ENCODE measurements at regions not wholly inside any gene's neighbourhood (a gene's known extent, or its start where the extent isn't known, plus 50 kb on each side); places are given as distances from the start of the nearest gene placed in this dataset.

DNA sequence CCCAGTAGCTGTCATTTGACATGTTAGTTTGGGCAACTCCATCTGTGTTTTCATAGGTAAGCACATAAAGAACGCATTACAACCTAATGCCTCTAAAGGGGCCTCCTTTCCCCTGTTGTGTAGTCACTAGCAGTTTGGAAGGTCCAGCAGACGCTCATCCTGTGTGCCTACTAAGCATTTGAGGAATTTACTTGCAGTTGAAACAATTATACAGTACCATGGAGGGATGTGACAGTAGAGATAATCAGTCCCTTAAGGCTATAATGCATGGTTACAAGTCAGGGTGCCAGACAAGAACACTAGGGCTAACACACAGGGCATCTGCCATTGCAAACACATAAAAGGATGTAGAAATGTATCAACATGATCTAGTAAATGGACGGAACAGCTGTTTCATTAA, 138.3 kb downstream of the PCDH10 start:
- ATAC-seq (ENCODE audit: low read depth) = no peak
- no peak overlapping the region for H2BK15ac ChIP-seq (ENCODE audit: low read depth, low read length)
- intact Hi-C loops (cut with micrococcal nuclease) = no loop called here

More for the DNA sequence above, 138.3 kb downstream of the PCDH10 start:
- Histone ChIP-seq H3K36me3 (ENCODE audit: control insufficient read depth, insufficient read depth, low read length) (no peaks in the 10 kb centered on the region), H2AFZ (replicated peaks; ENCODE audit: low read length, poor library complexity) (no peak overlapping the region), H2BK120ac (ENCODE audit: low read depth, low read length) (no peak overlapping the region), H2BK5ac (ENCODE audit: low read depth, low read length, poor library complexity, severe bottlenecking) (no peak overlapping the region), H3K18ac (ENCODE audit: low read depth, low read length) (no peak overlapping the region), H3K9me1 (ENCODE audit: insufficient read depth, low read length) (no peaks in the 10 kb centered on the region), H3K79me1 (ENCODE audit: low read depth in 1 of 2, low read length in 2 of 2) (no peaks in the 10 kb centered on the region), H3K4me2 (ENCODE audit: low read depth, low read length) (no peak overlapping the region), H3K4me3 (ENCODE audit: insufficient read depth, low read depth, low read length) (no peak overlapping the region), H3K4me1 (ENCODE audit: control insufficient read depth, insufficient read depth, low read length) (no peaks in the 10 kb centered on the region), H2AK5ac (ENCODE audit: low read depth, low read length) (no peak overlapping the region), H4K8ac (ENCODE audit: low read depth in 2 of 2, low read length in 2 of 2) (no peak overlapping the region), H3K27ac (ENCODE audit: insufficient read depth, low read length) (no peak overlapping the region), H4K20me1 (ENCODE audit: insufficient read depth, low read length) (no peaks in the 10 kb centered on the region), H3K9ac (ENCODE audit: low read depth, low read length) (no peak overlapping the region), H3K9me3 (ENCODE audit: control insufficient read depth, insufficient read depth, low read length) (no peaks in the 10 kb centered on the region), H3K14ac (replicated peaks; ENCODE audit: low read depth, low read length) (no peak overlapping the region), H3K4ac (ENCODE audit: low read depth, low read length) (no peak overlapping the region), H3K56ac (ENCODE audit: extremely low read depth, insufficient read depth, low read length) (no peak overlapping the region), H2AK9ac (replicated peaks; ENCODE audit: low read depth, low read length, poor library complexity) (no peak overlapping the region), H3K27me3 (ENCODE audit: control insufficient read depth, insufficient read depth, low read length) (no peaks in the 10 kb centered on the region), H4K91ac (ENCODE audit: insufficient read depth, low read depth, low read length) (no peak overlapping the region), H3K23ac (ENCODE audit: low read depth, low read length) (no peak overlapping the region), H2BK20ac (ENCODE audit: low read depth, low read length) (no peak overlapping the region), H4K5ac (ENCODE audit: low read depth, low read length) (no peak overlapping the region)
- in situ Hi-C loops (cut with MboI; ENCODE audit: low sequenced_read_pairs) (no loop called here), dilution Hi-C loops (cut with HindIII; ENCODE audit: low sequenced_read_pairs, unreplicated experiment) (no loop called here)
- ChIA-PET POLR2A (ENCODE audit: unreplicated experiment) (no interaction called here), CTCF (no interaction called here)
- TF ChIP-seq MAFK (IDR thresholded peaks at IDR 0.05; ENCODE audit: low read depth, low read length) = no peak
- TF ChIP-seq NFE2L2 (IDR thresholded peaks at IDR 0.05; ENCODE audit: low read depth, low read length) = no peak
- TF ChIP-seq, protein P1, sequence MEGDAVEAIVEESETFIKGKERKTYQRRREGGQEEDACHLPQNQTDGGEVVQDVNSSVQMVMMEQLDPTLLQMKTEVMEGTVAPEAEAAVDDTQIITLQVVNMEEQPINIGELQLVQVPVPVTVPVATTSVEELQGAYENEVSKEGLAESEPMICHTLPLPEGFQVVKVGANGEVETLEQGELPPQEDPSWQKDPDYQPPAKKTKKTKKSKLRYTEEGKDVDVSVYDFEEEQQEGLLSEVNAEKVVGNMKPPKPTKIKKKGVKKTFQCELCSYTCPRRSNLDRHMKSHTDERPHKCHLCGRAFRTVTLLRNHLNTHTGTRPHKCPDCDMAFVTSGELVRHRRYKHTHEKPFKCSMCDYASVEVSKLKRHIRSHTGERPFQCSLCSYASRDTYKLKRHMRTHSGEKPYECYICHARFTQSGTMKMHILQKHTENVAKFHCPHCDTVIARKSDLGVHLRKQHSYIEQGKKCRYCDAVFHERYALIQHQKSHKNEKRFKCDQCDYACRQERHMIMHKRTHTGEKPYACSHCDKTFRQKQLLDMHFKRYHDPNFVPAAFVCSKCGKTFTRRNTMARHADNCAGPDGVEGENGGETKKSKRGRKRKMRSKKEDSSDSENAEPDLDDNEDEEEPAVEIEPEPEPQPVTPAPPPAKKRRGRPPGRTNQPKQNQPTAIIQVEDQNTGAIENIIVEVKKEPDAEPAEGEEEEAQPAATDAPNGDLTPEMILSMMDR (conservative IDR thresholded peaks at IDR 0.05; ENCODE audit: low read depth, low read length) = no peak
- TF ChIP-seq SMC3 (IDR thresholded peaks at IDR 0.05; ENCODE audit: low read depth, low read length) = no peak
- TF ChIP-seq RCOR1 (IDR thresholded peaks at IDR 0.05; ENCODE audit: insufficient replicate concordance, low read length) = no peak
- TF ChIP-seq BHLHE40 (IDR thresholded peaks at IDR 0.05; ENCODE audit: low read depth, low read length) = no peak
- TF ChIP-seq MAZ (IDR thresholded peaks at IDR 0.05; ENCODE audit: borderline replicate concordance, low read depth, low read length) = no peak
- TF ChIP-seq CEBPB (IDR thresholded peaks at IDR 0.05; ENCODE audit: low read depth, low read length) = no peak
- TF ChIP-seq RAD21 (IDR thresholded peaks at IDR 0.05; ENCODE audit: low read length) = no peak
- TF ChIP-seq FOS (IDR thresholded peaks at IDR 0.05; ENCODE audit: low read depth, low read length) = no peak
- TF ChIP-seq CHD1 (IDR thresholded peaks at IDR 0.05; ENCODE audit: low read depth, low read length) = no peak
- no peak for TF ChIP-seq POLR2A (IDR thresholded peaks at IDR 0.05; ENCODE audit: low read depth, low read length)
- no peak for TF ChIP-seq MXI1 (IDR thresholded peaks at IDR 0.05; ENCODE audit: borderline replicate concordance, low read depth, low read length)
- TF ChIP-seq RFX5 (IDR thresholded peaks at IDR 0.05; ENCODE audit: low read depth, low read length) = no peak
- TF ChIP-seq, protein P2, sequence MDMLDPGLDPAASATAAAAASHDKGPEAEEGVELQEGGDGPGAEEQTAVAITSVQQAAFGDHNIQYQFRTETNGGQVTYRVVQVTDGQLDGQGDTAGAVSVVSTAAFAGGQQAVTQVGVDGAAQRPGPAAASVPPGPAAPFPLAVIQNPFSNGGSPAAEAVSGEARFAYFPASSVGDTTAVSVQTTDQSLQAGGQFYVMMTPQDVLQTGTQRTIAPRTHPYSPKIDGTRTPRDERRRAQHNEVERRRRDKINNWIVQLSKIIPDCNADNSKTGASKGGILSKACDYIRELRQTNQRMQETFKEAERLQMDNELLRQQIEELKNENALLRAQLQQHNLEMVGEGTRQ (IDR thresholded peaks at IDR 0.05; ENCODE audit: low read depth, low read length) = no peak
- TF ChIP-seq ELK1 (IDR thresholded peaks at IDR 0.05; ENCODE audit: borderline replicate concordance, low read depth, low read length) = no peak
- DNase-seq = no peak
- no TSS peak for BruUV-seq (replicated peaks)
- WGBS, 2 experiments (ENCODE audit: extremely low coverage in 2 of 2, insufficient read length in 1 of 2) = no CpG with 5 or more reads among the region's 3 CpGs

Measured in IMR-90 (cell line).